Femur (tissue), 1 donor: ENCODE measurements at regions not wholly inside any gene's neighbourhood (a gene's known extent, or its start where the extent isn't known, plus 50 kb on each side); places are given as distances from the start of the nearest gene placed in this dataset.
"Not testable (repeated sequence)": the region's sequence is repeated elsewhere in the genome, so short reads cannot be mapped to it uniquely, and the experiment has no call there.

Experiments
- DNase-seq: peaks from one replicate; pipeline ENCODE4 v3.0.0-alpha.2; 2017

DNA sequence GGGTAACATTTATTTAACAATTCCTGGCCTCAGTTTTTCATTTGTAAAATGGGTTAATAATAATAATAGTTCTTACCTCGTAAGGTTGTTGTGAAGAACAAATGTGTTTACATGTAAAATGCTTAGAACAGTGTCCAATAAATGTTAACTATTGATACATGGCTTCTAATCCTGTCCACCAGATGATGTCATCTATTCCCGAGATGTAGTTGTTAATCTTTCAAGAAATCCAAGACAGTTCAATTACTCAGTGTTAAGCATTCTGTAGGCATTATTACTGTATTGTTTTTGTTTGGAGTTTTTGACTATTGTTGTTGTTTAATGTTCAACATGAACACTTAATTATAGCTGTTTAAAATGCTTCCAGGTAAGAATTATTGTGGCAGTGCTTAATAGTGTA is 131.0 kb upstream of the FNDC3A start:
- DNase-seq: no peak

DNA sequence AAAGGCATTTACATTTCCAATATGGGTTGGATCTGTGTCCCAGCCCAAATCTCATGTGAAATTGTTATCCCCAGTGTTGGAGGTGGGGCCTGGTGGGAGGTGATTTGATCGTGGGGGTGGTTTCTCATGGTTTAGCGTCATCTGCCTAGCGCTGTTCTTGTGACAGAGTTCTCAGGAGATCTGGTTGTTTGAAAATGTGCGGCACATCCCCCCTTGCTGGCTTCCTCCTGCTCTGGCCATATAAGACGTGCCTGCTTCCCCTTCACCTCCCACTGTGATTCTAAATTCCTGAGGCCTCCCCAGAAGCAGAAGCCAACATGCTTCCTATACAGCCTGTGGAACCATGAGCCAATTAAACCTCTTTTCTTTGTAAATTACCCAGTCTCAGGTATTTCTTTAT is 126.2 kb upstream of the FNDC3A start:
- no peak for DNase-seq

DNA sequence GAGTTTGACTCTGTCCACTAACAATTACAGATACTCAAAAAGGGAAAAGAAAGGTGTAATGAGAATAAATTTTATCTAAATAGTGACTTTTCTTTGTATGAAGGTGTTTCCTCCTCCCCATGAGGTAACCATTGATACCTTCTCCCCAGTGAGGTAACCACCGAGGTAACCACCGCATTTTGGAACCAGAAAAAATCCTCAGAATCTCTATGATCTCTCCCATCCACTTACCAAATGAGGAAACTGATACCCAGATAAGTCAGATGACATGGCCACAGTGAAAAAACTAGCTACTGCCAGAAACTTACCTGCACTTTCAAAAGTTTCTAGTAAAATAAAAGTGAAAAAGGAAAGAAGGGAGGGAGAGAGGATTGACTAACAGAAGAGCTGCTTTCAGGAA is 124.0 kb upstream of the FNDC3A start:
- DNase-seq: no peak

DNA sequence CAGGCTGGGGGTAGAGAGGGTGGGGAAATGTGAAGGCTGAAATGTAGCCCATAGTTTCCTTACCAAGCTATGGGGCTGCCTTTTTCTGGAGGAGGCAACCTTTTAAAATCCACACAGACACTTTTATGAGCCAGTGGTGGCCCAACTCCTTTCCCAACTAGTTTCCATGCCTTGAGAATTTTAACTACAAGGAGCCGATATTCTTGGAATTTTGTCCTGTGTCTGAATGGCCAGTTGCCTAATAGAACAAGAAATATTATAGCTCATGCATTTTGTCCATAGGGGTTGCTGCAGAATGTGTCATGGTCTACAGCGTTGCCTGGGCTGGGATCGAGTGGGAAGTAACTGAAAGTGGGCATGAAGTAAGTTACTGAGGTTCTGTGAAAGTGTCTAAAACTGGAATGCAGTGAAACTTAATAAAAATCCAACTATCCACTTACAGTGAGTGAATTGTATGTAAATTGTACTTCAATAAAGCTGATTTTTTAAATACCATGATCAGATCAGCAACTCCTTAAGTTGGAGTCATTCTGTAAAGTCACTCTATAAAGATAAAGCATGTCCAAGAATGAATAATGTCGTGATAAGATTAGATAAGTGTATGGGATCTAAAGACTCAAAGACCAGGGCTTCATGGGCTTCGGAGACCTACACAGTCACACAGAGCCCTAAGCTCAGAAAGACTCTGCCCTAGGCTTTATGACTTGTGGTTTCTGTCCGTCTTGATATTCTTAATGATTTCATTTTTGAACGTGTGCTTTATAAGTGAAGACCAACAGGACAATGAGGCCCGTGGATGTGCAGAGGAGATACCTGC is 122.6 kb upstream of the FNDC3A start:
- no peak for DNase-seq

DNA sequence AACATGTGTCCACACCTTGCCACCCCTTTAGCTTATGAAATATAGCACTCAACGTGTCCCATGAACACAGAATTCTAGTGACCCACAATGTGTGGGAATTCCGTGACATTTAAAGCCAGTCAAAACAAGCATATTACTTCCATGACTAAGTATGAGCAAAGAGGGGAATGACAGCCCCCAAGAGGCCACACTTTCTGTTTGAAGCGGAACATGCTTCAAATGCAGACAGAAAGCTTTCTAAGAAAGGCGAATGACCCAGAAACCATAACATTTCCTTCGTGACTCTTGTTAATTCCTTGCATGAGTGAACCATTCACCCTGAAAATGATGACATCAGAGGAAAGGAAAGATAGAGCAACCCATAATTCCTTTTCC is 122.0 kb upstream of the FNDC3A start:
- no peak for DNase-seq

DNA sequence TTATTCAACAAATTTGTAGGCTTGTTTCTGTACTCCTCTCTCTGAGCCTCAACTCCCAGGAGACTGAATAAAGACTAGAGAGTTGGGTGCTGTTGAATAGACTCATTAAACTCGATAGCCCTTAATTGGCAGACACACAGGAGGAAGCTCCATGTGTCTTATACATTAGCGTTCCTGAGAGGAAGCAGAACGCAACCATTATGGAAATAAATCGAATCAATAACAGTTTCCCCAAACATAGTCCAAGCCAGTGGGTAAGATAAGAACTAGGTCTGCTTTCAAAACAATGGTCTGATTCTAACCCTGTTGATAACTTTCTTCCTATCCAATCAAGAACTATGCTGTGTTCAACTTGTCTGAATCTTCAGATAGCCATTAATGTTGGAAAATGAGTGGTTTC is 118.1 kb upstream of the FNDC3A start:
- no peak for DNase-seq

DNA sequence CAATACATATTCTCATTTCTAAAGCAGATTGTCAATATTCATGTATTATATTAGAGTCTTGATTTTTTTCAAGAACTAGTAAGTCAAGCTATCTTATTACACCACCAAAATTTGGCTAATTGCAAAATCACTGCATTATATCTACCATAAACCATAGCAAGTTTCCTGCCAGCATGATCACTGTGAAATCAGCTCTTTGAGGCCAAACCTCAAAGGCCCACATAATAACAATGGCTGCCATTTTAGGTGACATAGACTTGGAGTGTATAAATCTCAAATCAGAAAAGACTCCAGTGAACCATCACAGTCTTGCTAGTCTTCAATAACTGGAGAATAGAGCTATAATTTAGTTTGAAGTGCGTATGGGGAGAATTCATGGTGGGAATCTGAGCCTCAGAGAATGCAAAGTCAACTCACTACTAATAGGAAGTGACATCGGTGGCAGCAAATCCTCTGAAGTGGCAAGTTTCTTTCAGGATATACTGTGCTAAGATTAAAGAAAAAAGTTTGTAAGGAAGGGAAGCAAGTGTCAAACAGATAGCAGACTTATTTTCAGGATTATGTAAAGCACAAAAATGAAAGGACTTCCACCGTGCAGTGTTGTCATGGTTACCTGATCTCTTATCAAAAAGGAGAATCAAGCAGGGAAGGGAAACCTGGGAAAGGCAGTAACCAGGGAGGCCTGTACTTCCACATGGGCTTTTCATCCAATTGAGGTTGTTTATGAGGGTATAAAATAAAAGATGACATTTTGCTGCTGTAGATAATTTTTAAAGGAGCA is 117.4 kb upstream of the FNDC3A start:
- DNase-seq: no peak

DNA sequence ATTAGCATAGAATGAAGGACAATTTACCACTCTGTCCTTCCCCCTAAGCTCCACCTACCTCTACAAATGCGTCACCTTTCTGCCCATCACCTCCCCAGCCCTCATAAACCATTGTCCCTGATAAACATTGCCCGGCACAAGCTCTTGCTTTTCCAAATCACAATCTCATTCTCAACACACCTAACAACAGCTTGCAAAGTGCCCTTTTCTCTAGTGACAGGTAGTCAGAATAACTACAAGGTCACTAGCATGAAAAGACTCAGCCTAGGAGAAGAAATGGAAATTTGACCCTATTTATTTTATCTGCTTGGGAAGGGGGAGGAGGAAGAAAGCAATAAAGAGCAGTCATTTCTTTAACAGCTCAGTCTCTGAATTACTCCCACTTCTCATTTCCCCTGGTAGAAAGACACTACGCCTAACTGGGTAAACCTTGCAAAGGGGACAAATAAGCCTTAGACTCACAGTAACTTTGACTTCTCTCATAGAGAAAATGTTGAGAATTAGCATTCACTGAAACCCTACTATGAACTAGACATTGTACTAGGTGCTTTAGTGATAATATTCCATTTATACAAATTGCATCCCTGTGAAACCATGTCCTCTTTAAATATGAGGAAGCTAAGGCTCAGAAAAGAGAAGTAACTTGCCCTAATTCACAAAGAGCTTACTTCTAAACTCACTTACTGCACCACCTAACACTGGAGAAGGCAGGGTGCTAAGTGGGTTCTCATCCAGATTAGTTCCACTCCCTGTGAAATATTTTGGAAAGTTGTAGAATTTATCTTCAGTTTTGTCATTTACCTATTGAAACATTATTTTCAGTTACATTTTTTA is 116.2 kb upstream of the FNDC3A start:
- DNase-seq: no peak

DNA sequence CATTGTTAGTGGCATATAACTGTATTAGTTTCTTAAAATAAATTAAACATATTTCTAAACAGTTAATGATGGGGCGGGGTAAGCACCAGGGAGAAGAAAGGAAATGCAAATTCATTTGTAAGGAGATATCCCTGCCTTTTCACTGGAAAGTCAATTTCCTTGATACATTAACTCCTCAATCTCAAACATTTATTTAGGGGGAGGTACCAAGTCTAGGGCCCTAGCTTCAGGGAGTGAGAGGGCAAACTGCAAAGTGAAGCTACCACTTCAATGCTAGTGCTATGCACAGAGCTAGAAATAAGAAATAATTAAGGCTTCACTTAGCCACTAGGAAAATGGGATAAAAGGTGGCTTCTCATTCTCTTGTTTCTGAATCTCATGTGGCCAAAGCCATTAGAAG is 115.3 kb upstream of the FNDC3A start:
- DNase-seq: no peak

DNA sequence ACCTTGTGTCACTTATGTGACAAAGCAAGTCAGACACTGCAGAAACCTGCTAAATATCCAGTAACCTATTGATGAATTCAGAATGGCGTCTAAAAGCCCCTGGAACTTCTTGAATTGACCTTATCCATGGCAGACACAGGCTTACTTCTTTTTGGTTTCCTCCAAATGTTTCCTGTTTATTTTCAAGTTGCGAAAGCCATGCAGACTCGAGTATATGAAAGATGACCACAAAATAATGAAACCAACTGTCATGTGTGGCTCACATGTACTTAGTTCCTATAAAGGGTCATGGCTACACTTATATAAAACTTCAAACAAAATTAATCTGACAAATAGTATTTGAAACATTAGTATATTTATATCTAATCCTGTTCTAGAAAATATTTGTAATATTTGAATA is 113.1 kb upstream of the FNDC3A start:
- DNase-seq: no peak

DNA sequence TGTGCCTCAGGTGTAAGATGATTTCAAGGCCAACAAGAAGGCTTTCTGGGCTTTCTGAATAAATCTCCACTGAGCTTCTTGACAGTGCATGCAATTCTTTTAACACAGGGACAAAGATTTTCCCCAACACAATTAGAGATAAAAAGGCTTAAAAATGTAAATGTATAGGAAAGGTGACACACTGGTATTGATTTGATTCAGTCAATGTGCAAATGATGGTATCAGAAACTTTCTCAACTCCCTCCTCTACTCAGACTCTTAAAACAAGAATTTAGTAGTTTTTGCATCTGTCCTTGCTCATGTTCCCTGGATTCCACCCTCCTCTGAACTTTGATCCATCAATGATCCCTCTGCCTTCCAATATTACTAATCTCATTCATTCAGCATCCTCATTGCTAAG is 111.6 kb upstream of the FNDC3A start:
- DNase-seq: no peak

DNA sequence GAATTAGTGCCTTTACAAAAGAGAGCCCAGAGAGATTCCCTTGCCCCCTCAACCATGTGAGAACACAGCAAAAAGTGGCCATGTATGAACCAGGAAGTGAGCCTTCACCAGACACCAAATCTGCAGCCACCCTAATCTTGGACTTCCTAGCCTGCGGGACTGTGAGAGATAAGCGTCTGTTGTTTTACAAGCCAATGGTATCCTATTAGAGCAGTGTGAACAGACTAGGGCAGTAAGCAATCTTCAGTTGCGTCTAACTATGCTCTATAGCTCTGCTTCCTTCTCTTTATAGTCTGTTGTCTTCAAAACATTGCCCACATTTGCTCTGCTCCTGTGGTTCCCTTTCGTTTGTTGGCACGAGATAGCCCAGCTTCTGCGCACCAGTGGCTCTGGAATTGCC is 109.5 kb upstream of the FNDC3A start:
- no peak for DNase-seq

DNA sequence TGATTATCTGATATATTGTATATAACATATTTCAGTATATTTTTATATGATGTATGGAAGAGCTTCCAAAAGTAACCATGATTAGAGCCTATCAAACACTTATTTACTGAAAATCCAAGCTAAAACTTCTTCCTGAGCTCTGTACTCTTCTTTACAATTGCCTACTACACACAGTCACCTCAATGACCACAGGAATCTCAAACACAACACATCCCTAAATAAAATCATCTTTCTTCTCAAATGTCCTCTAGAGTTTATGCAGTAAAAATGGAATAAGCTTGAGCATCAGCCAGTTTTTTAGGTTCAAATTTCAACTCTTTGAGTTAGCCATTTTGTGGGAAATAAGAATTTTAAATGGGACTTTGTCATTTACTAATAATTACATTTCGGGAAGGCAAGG is 102.6 kb upstream of the FNDC3A start:
- no peak for DNase-seq

DNA sequence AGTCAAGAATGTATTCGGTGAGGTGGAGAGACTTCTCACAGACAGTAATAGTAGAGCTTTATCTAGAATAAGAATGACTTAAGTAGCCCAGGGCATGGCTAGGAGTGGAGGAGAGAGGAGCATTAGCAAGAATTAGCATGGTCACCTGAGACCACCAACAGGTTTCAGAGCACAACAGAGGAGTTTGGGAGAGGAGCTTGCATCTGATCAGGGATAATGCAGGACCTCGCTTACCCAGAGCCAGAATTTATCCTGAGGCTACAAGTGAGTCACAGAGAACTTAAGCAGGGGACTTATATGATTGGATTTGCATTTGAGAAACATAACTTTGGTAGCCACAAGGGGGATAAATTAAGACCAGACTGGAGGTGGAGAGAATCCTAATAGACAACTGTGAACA is 102.1 kb upstream of the FNDC3A start:
- DNase-seq: no peak

DNA sequence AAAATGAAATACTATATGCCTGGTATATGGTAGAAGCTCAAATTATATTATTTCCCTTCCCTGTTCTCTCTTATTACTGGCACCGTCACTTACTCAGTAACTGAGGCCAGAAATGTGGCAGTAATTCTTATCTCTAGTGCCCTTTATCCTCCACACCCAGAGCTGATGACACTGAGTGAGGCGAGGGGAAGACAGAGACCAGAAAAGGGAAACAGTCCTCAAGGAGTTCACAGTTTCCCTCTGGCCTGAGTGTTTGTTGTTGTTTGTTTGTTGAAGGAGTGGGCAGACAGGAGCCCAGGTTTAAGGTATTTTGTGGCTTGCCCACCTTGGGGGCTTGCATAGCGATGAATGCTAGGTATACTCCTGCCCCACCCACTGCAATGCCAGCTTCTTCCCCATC is 101.5 kb upstream of the FNDC3A start:
- no peak for DNase-seq

DNA sequence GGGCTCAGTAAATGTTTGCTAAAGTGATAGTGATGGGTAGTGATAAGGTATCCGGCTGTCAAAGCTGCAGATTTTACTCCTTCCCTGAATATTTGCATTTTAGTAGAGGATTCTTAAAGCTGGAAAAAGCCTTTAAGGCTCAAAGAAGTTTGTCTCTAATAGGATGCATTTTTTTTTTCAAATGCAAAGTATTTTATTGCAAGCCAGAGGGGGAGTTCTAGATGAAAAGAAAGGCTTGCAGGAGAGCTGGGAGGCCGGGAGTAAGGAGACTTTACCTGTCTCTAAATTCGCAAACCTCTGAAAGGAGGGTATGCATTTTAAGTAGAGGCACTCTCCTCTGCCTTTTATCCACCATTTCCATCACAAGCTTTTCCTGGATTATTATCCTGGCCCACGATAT is 100.7 kb upstream of the FNDC3A start:
- DNase-seq: no peak

DNA sequence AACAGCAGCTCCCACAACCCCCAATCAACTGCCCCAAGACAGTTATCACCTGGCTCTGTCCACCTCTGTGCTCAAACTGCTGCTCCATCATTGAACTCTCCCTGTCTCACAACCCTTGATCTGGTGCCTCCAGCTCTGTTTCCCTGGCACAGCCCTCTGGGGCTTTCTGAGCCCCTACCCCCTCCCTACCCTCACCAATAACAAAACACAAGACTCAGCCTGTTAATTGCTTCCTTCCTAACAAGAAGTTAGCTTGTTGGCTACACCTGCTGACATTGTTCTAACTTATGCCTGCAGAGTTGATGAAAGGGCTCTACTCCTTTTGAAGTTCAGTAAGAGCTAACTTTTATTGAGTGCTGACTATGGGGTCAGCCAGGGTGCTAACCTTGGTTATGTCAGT is 99.4 kb upstream of the FNDC3A start:
- DNase-seq: no peak

DNA sequence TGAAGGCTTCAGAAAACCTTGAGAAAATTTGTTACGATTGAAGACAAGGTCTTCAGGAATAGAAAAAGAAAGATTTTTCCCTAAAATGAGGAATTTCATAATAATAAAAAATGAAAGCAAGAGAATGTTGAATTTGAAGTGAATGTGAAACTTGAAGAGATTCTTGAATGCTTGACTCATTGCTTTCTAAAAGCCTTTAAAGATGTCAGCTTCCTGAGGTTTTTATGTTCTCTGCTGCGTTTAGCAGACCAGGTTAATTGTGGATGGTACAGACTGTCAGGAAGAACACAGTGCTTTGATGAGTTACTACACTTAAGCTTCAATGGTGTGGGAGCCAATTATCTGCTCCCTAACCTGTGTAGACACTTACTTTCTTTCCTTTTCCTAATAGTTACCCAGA is 96.3 kb upstream of the FNDC3A start:
- DNase-seq: no peak

DNA sequence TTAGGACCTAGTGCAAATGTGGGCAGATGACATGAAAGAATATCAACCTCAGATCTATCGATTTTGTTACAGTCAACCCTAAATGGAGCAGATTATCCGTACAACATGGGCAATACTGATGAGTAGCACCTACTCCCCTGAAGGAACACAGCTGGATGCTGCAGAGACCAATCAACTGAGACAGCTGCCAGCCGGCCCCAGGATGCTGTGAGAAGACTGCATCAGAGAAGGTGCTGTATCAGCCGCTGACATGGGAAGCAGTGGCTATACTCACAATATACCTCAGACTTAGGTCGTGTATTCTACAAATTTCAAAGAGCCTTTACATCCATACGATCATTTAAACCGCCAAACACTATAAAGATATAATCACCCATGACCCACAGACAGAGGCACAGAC is 95.9 kb upstream of the FNDC3A start:
- DNase-seq: no peak

DNA sequence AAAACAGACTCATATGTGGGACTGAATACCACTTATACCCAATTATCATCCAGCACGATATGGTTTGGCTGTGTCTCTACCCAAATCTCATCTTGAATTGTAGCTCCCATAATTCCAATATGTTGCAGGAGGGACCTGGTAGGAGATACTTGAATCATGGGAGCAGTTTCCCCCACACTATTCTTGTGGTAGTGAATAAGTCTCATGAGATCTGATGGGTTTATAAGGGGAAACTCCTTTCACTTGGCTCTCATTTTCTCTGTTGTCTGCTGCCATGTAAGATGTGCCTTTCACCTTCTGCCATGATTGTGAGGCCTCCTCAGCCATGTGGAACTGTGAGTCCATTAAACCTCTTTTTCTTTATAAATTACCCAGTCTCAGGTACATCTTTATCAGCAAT is 91.9 kb upstream of the FNDC3A start:
- DNase-seq: not testable (repeated sequence)

DNA sequence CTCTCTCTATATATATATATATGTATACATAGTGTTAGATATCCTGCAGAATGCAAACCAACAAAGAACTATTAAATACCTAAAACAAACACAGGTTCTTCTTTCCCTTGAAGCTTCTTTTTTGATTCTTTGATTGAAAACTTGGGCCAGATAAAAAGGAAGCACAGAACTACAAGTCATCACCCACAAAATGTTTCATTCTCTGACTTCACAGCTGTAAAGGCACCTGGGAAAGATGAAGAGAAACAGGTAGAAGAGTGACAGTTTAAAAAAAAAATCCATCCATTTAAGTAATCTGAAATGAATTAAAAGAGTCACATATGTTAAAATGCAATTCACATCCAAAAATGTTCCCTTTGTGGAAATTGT is 90.7 kb upstream of the FNDC3A start:
- no peak for DNase-seq

DNA sequence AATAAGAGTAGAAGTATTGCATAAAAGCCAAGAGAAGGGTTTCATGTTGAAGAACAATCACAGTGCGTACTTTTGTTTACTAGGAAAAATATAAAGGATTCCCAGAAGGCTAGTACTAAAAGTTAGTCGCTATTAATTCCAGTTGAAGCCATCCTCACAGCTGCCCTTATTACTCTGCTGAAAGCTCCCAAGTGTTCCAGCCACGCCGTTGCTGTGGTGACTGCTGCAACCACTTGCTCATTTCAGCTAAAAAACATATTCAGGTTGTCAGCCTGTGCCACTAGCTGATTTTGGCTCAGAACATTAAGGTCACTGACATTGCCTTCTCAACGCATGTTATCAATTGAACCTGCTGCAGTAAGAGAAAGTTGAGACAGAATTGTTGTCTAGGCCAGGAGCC is 87.1 kb upstream of the FNDC3A start:
- DNase-seq: no peak

DNA sequence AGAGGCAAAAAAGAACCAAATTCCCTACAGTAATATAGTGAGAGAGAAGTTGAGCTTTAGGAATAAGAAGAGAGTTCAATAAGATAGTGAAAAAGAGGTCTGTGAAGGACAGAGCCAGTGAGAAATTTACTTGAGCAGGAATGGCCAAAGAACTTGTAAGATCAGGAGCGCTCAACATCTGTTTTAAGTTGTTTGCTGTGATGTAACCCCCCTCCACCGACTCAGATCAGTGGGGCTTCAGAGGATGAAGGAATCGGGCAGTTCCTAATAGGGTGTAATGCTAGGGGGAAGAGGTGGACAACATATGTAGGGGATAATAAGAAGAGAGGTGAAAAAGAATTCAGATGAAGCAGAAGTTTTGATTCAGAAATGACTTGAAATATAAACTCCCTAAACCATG is 85.3 kb upstream of the FNDC3A start:
- DNase-seq: no peak

DNA sequence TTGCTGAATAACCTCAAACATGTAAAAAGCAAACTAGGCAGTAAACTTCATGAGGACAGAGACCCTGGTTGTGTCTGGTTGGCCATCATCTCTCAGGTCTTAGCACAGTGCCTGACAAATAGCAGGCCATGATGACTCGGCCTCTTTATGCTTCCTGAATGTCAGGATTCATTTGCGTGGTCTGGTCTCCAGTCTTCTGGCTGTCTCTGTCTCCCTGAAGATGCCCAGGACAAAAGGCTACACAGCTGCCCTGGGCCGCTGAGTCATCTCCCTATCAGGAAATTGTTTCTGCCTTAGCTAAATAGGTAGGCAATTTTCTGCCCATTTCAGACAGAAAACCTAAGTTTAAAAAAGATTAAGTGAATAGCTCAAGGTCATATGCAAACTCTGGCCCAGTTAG is 84.1 kb upstream of the FNDC3A start:
- DNase-seq: no peak
